ENCODE measurements at regions not wholly inside any gene's neighbourhood (a gene's known extent, or its start where the extent isn't known, plus 50 kb on each side); places are given as distances from the start of the nearest gene placed in this dataset.
"Not testable (repeated sequence)": the region's sequence is repeated elsewhere in the genome, so short reads cannot be mapped to it uniquely, and the experiment has no call there.

DNA sequence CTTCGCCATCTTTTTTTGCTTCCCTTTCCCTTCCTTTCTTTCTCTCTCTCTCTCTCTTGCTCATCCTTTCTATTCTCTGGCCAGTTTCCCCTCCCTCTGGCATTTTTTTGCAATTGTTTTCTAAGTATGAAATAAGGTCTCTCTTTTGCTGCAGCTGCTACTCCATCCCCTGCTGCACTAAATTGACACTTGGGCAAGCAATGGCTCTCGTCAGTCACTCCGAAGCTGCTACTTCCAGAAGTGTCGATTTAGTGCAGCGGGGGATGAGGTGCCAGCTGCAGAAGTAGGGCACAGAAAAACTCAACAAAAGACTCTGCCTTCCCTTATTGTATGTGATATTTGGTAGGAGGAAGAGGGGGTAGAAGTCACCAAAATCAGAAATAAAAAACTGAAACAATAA, 642.3 kb downstream of the RWDD3 start:
- no peak for DNase-seq (ENCODE audit: low read depth)
- TF ChIP-seq, protein P1, sequence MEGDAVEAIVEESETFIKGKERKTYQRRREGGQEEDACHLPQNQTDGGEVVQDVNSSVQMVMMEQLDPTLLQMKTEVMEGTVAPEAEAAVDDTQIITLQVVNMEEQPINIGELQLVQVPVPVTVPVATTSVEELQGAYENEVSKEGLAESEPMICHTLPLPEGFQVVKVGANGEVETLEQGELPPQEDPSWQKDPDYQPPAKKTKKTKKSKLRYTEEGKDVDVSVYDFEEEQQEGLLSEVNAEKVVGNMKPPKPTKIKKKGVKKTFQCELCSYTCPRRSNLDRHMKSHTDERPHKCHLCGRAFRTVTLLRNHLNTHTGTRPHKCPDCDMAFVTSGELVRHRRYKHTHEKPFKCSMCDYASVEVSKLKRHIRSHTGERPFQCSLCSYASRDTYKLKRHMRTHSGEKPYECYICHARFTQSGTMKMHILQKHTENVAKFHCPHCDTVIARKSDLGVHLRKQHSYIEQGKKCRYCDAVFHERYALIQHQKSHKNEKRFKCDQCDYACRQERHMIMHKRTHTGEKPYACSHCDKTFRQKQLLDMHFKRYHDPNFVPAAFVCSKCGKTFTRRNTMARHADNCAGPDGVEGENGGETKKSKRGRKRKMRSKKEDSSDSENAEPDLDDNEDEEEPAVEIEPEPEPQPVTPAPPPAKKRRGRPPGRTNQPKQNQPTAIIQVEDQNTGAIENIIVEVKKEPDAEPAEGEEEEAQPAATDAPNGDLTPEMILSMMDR (IDR thresholded peaks at IDR 0.05; ENCODE audit: insufficient read depth, low read depth, low read length): no peak
- no peak overlapping the region for H3K4me3 ChIP-seq (ENCODE audit: low read depth, low read length)

DNA sequence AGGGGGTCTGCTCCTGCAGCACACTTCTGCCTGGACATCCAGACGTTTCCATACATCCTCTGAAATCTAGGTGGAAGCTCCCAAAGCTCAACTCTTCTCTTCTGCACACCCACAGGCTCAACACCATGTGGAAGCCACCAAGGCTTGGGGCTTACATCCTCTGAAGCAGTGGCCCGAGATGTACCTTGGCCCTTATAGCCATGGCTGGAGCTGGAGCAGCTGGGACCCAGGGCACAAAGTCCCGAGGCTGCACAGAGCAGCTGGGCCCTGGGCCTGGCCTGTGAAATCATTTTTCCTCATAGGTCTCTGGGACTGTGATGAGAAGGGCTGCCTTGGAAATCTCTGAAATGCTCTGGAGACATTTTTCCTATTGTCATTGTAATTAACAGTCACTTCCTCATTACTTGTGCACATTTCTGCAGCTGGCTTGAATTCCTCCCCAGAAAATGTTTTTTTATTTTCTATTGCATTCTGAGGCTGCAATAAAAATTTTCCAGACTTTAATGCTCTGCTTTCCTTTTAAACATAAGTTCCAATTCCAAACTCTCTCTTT, 645.6 kb downstream of the RWDD3 start:
- no peak overlapping the region for H3K4me3 ChIP-seq (ENCODE audit: low read depth, low read length)
- TF ChIP-seq, protein P1 (IDR thresholded peaks at IDR 0.05; ENCODE audit: insufficient read depth, low read depth, low read length): no peak
- DNase-seq (ENCODE audit: low read depth): no peak

DNA sequence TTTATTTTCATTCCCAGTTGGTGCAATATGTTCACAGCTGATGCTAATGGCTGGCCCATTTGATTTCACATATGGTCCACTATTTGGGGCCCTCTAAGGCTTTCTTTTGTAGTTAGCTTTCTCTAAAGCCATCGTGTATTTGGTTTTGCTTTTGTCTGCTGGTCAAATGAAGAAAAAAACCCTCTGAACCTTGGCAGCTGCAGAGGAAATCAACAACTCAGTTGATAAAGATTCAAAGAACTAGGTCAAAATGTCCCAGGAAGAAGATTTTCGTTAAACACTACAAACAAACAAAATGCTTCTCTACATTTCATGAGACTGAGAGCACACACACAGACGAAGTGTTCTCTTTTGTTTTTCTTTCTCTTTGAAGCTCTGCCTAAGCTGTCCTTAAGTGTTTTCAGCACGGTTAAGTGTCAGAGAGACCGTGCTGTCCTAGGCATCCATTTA, 655.0 kb downstream of the RWDD3 start:
- DNase-seq (ENCODE audit: low read depth): no peak
- TF ChIP-seq, protein P1 (IDR thresholded peaks at IDR 0.05; ENCODE audit: insufficient read depth, low read depth, low read length): no peak
- no peak overlapping the region for H3K4me3 ChIP-seq (ENCODE audit: low read depth, low read length)

DNA sequence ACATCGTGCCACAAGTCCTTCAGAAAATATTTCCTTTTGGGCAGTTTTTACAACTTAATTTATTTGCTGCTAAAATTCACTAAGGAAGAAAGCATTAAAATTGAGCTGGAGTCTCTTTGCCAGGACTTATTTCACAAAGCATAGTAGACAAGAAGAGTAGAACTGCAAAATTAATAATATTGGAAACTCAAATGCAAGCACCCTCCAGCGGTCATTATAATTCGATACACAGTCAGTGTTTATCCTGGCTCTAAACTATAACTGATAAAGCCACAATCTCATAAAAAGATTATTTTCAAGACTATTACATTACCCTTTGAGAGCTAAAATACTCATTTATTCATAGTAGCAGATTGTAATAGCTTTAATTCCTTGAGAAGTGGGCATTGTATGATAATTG, 655.4 kb downstream of the RWDD3 start:
- TF ChIP-seq, protein P1 (IDR thresholded peaks at IDR 0.05; ENCODE audit: insufficient read depth, low read depth, low read length): no peak

DNA sequence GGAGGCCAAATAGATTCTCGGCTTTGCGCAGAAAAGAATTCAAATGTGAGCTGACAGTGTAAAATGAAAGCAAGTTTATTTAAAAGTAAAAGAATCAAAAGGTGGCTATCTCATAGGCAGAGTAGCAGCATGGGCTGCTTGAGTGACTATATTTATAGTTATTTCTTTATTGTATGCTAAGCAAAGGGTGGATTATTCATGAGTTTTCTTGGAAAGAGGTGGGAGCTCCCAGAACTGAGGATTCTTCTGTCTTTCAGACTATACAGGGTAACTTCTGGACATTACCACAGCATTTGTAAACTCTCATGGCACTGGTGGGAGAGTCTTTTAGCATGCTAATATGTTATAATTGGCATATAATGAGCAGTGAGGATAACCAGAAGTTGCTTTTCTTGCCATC, 659.9 kb downstream of the RWDD3 start:
- no peak overlapping the region for H3K4me3 ChIP-seq (ENCODE audit: low read depth, low read length)
- TF ChIP-seq, protein P1 (IDR thresholded peaks at IDR 0.05; ENCODE audit: insufficient read depth, low read depth, low read length): no peak
- DNase-seq (ENCODE audit: low read depth): no peak

More for the DNA sequence above, 655.4 kb downstream of the RWDD3 start:
- no peak overlapping the region for H3K4me3 ChIP-seq (ENCODE audit: low read depth, low read length)
- DNase-seq (ENCODE audit: low read depth): no peak

DNA sequence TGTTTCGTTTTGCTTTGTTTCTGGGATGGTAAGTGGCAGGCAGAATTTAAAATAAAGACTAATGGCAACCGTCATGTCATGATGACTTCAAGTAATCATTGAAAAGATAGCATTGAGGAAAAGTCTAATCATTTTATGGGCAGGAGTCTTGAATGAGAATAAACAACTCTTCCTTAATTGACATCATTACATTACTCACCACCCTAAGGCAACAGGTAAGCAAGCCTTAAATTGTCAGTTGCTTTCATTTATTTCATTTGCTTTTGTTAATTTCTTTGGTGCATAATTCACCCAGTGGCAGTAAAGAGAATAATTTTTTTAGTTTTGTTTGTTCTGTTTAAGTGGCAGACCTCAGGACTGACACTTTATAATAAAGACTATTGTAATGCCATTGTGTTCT, 669.0 kb downstream of the RWDD3 start:
- DNase-seq (ENCODE audit: low read depth): no peak
- H3K4me3 ChIP-seq (ENCODE audit: low read depth, low read length): no peak overlapping the region
- TF ChIP-seq, protein P1 (IDR thresholded peaks at IDR 0.05; ENCODE audit: insufficient read depth, low read depth, low read length): no peak

DNA sequence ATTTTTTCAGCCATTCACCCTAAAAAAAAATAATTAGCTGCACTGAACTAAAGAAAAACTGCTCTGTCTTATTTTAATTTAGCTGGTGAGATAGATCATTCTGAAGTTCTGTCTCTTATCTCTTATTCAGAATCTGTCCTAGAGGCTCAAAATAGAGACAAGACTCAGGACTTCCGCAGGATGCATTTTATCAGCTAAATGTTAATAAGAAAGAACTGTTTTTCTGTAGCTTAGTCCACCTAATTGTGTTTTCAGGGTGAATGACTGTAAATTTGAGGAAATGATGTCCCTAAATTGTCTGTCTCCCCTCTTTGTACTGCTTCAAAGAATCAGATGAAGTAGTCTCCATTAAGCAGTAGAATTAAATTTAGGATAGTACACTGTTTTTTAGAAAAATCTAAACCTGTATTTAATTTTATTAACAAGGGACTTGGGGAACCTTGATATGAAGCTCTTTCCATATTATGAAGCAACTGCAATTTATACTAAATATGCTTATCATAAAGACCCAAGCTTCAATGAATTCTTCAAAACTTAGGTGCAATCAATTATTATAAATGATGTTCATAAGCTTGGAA, 671.9 kb downstream of the RWDD3 start:
- TF ChIP-seq, protein P1 (IDR thresholded peaks at IDR 0.05; ENCODE audit: insufficient read depth, low read depth, low read length): no peak
- H3K4me3 ChIP-seq (ENCODE audit: low read depth, low read length): no peak overlapping the region
- no peak for DNase-seq (ENCODE audit: low read depth)

DNA sequence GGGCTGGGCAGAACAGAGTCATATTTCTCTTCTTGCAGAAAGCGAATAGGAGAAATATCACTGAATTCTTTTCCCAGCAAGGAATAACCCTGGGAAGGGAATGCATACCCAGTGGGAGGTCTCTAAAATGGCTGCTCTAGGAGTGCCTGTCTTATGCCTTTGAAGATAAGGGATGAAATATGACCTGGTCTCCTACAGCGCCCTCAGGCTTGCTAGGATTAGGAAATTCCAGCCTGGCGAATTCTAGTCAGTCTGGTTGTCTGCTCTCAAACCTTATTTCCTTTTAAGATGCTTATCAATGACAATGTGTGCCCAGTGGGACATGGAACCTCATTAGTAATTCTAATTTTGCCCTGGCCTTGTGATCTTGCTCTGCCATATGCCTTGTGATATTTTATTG, 677.7 kb downstream of the RWDD3 start:
- DNase-seq (ENCODE audit: low read depth); H3K4me3 ChIP-seq (ENCODE audit: low read depth, low read length): not testable (repeated sequence)
